ENCODE measurements at regions not wholly inside any gene's neighbourhood (a gene's known extent, or its start where the extent isn't known, plus 50 kb on each side); places are given as distances from the start of the nearest gene placed in this dataset.

GRCh38 chr22:22032906-22033802 is 50.6 kb upstream of the TOP3B start:
- no peak for TF ChIP-seq EZH2 (IDR thresholded peaks at IDR 0.05; ENCODE audit: borderline replicate concordance, low read depth, low read length, poor library complexity, severe bottlenecking)
- TF ChIP-seq CTCF (conservative IDR thresholded peaks at IDR 0.05; ENCODE audit: low read depth, low read length) = no peak

Data from A673 (cell line).